ENCODE measurements at regions not wholly inside any gene's neighbourhood (a gene's known extent, or its start where the extent isn't known, plus 50 kb on each side); places are given as distances from the start of the nearest gene placed in this dataset.

DNA sequence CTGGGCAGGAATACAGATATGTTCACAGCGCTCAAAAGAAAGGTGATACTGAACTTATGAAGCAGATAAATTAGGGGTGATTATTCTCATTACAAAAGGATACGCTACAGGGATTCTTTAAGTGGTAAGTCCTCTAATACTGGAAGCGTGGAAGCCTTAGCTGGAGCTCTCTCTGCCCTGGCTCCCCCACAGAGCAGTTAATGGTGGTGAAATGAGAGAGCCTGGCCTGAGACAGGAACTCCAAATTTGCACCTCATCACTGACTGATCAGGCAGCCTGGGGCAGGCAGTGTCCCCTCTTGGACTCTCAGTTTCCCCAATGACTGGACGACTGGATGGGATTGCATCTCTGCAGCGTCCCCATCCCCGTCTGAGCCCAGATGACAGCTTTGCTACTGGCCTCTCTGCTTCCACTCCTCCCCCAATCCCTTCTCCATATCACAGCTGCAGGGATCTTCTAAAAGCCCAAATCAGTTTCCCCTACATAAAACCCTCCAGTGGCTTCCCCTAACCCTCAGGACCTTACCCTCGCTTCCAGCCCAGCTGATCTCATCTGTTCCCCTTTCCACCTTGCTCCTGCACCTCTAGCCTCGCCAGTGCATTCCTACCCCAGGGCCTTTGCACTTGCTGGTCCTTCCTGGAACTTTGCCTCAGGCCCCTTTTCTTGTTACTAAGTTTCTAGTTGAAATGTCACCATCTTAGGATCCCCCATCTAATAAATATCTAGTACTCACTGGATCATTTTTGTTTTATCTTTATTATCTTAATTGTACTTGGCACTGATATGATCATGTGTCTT lies 171.7 kb upstream of the LHX5 start:
- POLR2A ChIA-PET, result no interaction called here
- CTCF ChIA-PET, result no interaction called here
- Histone ChIP-seq H3K9me3 (ENCODE audit: control insufficient read depth, insufficient read depth, low read depth, low read length) (no peaks in the 10 kb centered on the region), H3K27ac (ENCODE audit: extremely low read depth, low read depth, low read length) (no peak overlapping the region), H3K36me3 (ENCODE audit: control insufficient read depth in 2 of 2, insufficient read depth in 1 of 2, low read length in 2 of 2) (no peaks in the 10 kb centered on the region), H3K4me3 (ENCODE audit: low read depth, low read length) (no peak overlapping the region), H3K4me1 (ENCODE audit: control insufficient read depth, insufficient read depth, low read length) (no peaks in the 10 kb centered on the region)
- TF ChIP-seq ZNF623 (tag by site-specific recombination; IDR thresholded peaks at IDR 0.05) (peak; percentile 90), ZNF639 (tag by site-specific recombination; IDR thresholded peaks at IDR 0.05) (no peak), ZNF184 (tag by site-specific recombination; IDR thresholded peaks at IDR 0.05) (no peak), ZNF600 (tag by site-specific recombination; IDR thresholded peaks at IDR 0.05) (no peak)

DNA sequence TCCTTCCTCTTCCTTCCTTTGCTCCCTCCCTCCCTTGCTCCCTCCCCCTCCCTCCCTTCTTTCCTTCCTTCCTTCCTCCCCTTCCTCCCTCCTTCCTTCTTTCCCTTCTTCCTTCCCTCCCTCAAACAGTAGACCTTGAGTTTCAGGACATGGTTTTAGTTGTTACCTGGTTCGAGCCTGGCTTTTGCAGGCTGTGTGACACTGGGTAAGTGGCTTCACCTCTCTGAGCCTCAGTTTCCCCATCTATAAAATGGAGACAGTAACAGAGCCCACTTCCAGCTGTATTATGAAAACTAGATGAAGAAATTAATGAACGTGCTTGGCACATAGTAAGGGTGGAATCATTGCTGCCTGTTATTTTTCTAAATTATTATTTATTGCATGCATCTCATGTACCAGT lies 171.0 kb upstream of the LHX5 start:
- Histone ChIP-seq H3K36me3 (ENCODE audit: control insufficient read depth in 2 of 2, insufficient read depth in 1 of 2, low read length in 2 of 2) (no peaks in the 10 kb centered on the region), H3K4me3 (ENCODE audit: low read depth, low read length) (no peak overlapping the region), H3K9me3 (ENCODE audit: control insufficient read depth, insufficient read depth, low read depth, low read length) (no peaks in the 10 kb centered on the region), H3K27ac (ENCODE audit: extremely low read depth, low read depth, low read length) (no peak overlapping the region), H3K4me1 (ENCODE audit: control insufficient read depth, insufficient read depth, low read length) (no peaks in the 10 kb centered on the region)
- no peak for TF ChIP-seq ZBTB48 (tag by site-specific recombination; IDR thresholded peaks at IDR 0.05)
- 0 out of 2 replicates have a peak, but pooled peaks have one; percentile 39 for TF ChIP-seq ZNF366 (tag by site-specific recombination; conservative IDR thresholded peaks at IDR 0.05)
- ChIA-PET CTCF (no interaction called here), POLR2A (no interaction called here)

GRCh38 chr12:113642216-113642615 lies 170.5 kb upstream of the LHX5 start:
- TF ChIP-seq ZNF146 (tag by site-specific recombination; IDR thresholded peaks at IDR 0.05) (no peak), HOXD13 (CRISPR knock-in tag; IDR thresholded peaks at IDR 0.05; ENCODE audit: borderline replicate concordance) (no peak), RBAK (tag by site-specific recombination; IDR thresholded peaks at IDR 0.05) (no peak), ZNF843 (tag by site-specific recombination; IDR thresholded peaks at IDR 0.05) (no peak), ZNF366 (tag by site-specific recombination; conservative IDR thresholded peaks at IDR 0.05) (peak; percentile 49; the same call in 1 of the 2 replicates), KLF16 (tag by site-specific recombination; IDR thresholded peaks at IDR 0.05) (no peak), ZNF157 (tag by site-specific recombination; IDR thresholded peaks at IDR 0.05) (no peak)
- Histone ChIP-seq H3K4me3 (ENCODE audit: low read depth, low read length) (no peak overlapping the region), H3K9me3 (ENCODE audit: control insufficient read depth, insufficient read depth, low read depth, low read length) (no peaks in the 10 kb centered on the region), H3K36me3 (ENCODE audit: control insufficient read depth in 2 of 2, insufficient read depth in 1 of 2, low read length in 2 of 2) (no peaks in the 10 kb centered on the region), H3K4me1 (ENCODE audit: control insufficient read depth, insufficient read depth, low read length) (no peaks in the 10 kb centered on the region), H3K27ac (ENCODE audit: extremely low read depth, low read depth, low read length) (no peak overlapping the region)
- ChIA-PET POLR2A (no interaction called here), CTCF (no interaction called here)

- CTCF ChIA-PET, result no interaction called here
- Histone ChIP-seq H3K27ac (ENCODE audit: extremely low read depth, low read depth, low read length) (no peak overlapping the region), H3K9me3 (ENCODE audit: control insufficient read depth, insufficient read depth, low read depth, low read length) (no peaks in the 10 kb centered on the region), H3K4me3 (ENCODE audit: low read depth, low read length) (no peak overlapping the region), H3K4me1 (ENCODE audit: control insufficient read depth, insufficient read depth, low read length) (no peaks in the 10 kb centered on the region), H3K36me3 (ENCODE audit: control insufficient read depth in 2 of 2, insufficient read depth in 1 of 2, low read length in 2 of 2) (no peaks in the 10 kb centered on the region)
- peak; percentile 31; the same call in 1 of the 2 replicates for TF ChIP-seq ZIC2 (tag by site-specific recombination; IDR thresholded peaks at IDR 0.05)
- TF ChIP-seq ZNF501 (tag by site-specific recombination; IDR thresholded peaks at IDR 0.05), result no peak
- no peak for TF ChIP-seq ZNF132 (tag by site-specific recombination; IDR thresholded peaks at IDR 0.05; ENCODE audit: borderline replicate concordance)
- no peak for TF ChIP-seq ZNF266 (tag by site-specific recombination; IDR thresholded peaks at IDR 0.05; ENCODE audit: low read depth)
- POLR2A ChIA-PET, result no interaction called here
Observed at GRCh38 chr12:113641426-113642030, 169.9 kb upstream of the LHX5 start.

Data from HEK293 (cell line).